GM12872 (cell line): ENCODE measurements at regions not wholly inside any gene's neighbourhood (a gene's known extent, or its start where the extent isn't known, plus 50 kb on each side); places are given as distances from the start of the nearest gene placed in this dataset.

Source experiments
- TF ChIP-seq, protein P1 (sequence below): IDR thresholded peaks from 3 replicates; pipeline ENCODE4 v1.5.1; 2011; ENCODE audit warnings: low read depth, mild to moderate bottlenecking, low read length, moderate library complexity; ENCODE audit not compliant: insufficient read depth

DNA sequence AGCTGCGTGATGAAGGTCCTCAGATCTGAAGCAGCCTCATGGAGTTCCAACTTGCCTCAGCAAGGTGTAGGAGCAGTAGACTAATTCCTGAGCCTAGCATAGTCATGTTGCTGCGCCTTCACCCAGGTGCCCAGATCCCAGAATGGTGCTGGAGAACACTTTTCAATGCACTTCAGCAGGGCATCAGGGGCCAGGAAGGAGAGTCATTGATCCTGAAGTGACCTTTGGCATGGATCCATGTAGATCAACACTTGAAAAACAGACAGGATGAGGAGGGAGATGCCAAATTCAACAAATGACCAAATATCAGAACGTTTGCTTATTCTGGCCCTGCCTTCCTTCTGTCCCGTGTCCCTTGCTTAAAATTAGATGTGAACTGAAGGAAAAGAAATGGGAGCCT is 91.9 kb downstream of the LEPR start:
- TF ChIP-seq, protein P1, sequence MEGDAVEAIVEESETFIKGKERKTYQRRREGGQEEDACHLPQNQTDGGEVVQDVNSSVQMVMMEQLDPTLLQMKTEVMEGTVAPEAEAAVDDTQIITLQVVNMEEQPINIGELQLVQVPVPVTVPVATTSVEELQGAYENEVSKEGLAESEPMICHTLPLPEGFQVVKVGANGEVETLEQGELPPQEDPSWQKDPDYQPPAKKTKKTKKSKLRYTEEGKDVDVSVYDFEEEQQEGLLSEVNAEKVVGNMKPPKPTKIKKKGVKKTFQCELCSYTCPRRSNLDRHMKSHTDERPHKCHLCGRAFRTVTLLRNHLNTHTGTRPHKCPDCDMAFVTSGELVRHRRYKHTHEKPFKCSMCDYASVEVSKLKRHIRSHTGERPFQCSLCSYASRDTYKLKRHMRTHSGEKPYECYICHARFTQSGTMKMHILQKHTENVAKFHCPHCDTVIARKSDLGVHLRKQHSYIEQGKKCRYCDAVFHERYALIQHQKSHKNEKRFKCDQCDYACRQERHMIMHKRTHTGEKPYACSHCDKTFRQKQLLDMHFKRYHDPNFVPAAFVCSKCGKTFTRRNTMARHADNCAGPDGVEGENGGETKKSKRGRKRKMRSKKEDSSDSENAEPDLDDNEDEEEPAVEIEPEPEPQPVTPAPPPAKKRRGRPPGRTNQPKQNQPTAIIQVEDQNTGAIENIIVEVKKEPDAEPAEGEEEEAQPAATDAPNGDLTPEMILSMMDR = no peak

DNA sequence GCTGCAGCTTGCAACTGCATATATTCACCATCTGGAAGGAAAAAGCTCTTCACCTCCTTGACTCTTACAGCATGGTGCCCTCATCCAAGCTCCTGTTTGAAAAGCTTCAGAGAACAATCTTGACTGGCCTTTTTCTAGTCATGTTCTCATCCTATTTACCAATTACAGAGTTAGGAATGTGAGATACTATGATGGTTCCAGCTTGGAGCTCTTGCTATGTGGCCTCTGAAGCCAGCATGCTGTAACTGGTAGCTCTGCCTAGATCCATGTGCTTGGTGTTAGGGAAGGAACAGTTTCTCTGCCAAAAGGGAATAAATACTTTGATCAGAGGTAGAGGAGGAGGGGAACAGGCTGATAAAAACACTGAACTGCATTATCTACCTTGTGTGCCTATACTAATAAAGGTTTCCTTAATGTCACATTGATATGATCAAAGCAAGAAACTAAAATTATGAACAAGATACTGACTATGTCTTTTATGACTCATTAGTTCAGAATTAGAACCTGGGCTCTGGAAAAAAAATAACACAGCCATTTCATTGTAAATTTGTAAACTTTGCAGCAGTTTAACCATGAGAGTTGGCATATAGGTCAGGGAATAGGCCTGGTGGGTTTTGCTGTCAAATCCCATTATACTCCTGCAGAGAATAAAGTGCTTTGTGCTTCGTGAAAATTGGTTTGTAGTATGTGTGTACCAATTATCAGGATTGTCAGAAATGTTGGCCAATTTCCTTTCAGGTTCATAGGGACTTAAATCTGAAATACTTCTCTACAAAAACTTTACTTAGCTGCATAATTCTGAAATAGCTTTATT is 92.7 kb downstream of the LEPR start:
- TF ChIP-seq, protein P1 = no peak

DNA sequence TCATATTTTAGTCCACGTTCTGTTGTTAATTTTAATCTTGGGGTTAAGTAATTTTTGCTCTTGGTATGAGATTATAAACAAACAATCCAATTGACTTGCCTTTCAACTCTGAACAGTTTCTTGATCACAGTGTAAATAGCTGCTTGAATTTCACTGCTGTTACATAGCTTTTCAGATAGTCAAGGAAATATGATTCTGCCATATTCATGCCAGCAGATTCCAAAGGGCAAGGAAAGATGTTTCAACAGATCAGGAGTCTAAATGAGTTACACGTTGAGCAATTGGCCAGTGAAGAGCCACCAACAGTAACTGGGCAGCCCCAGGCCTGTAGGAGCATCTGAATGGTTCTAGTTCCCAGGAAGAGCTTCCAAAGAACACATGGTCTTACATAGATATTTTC is 93.6 kb downstream of the LEPR start:
- TF ChIP-seq, protein P1 = no peak

DNA sequence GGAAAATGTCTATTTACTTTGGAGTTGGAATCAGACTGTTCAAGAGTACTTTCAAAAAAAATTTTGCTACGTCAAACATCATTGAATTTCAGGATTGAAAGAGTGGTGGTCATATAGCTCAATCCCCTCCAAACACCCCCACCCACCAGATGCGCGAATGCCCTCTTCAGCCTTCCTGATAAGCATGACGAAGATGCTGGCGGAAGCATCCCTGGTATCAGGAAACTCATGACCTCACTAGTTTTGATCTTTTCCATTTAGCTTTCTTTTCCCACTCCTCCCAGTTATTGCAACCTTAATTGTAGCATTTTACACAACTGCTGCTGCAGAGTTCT is 104.4 kb downstream of the LEPR start:
- TF ChIP-seq, protein P1 = no peak

DNA sequence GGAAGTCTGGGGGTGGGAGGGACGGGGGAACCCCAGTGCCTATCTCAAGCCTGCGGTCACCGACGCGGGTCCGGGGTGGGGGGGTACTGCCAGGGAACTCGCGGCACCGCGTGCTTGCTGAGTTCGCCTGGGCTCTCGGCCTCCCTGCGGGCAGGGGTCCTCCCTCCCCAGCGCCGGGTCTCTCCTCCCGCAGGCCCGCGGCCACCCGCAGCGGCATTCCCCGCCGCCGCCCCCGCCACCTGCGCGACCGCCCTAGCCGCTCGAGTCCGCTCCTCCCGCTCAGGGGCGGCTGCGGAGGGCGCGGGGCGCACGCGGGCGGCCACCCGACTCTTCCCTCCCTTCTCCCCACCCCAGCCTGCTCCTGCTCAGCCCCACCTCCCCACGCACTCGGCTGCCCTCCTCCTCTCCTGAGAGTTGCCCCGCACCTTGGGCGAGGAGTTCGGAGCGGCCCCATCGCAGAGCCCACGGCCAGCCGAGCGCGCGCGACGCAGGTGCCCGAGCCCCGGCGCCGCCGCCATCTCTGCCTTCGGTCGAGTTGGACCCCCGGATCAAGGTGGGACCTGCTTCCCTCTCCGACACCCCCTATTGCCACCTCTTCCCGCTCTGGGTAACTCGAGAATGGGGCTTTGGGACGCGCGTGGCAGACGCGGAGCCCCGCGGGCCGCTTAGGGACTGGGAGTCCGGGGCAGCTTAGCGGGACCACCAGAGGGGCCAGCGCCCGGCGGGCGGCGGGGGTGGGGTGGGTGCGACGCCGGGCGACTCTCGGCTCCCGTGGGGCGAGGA is 105.0 kb downstream of the LEPR start:
- TF ChIP-seq, protein P1 = no peak

DNA sequence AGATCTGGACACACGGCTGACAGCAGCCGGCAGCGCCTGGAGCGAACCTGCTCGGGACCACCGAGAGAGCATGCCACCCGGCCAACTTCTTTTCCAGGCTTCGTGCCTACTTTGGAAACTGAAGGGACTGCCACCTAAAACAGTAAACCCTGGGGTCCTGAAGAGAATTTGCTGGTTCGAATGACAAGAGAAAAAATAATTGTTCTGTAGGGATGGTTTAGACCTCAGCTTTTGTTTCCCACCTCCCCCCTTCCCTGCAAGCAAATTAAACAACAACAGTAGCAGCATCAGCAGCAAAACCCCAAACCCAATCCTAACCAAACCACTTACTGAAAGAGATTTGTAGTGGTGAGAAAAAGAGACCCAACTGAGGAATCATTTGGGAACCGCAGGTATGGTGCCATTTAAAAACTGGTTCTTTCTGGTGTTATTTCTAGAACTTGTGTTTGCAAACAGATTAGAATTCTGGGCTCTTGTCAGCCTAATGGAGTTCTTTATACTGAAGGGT is 105.6 kb downstream of the LEPR start:
- TF ChIP-seq, protein P1 = no peak

DNA sequence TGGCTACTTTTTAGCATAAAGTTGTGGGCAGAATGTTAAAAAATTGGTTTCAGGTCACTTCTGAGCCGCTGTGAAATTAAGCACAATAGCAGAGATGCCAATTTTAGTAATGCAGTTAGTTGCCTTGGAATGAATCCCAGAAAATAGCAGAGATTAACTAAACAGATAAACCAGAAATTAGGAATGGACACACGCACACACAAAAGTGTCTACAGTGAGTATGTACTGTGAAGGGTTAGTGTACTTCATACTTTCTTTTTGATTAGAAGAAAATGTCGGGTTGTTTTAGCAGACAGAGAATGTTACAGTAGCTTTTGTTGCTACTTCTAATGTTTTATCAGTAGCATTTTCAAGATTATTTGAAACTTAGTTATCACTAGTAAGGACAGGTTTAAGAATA is 106.7 kb downstream of the LEPR start:
- TF ChIP-seq, protein P1 = no peak
